IPS-18a (cell line): ENCODE measurements at regions not wholly inside any gene's neighbourhood (a gene's known extent, or its start where the extent isn't known, plus 50 kb on each side); places are given as distances from the start of the nearest gene placed in this dataset.

Experiments
- H3K27ac ChIP-seq: one replicate; pipeline ENCODE4 v1.5.1; 2013; ENCODE audit warnings: low read length
- H3K27me3 ChIP-seq: one replicate; pipeline ENCODE4 v1.6.1; 2013; ENCODE audit warnings: mild to moderate bottlenecking, low read length; ENCODE audit not compliant: control insufficient read depth, insufficient read depth
- H3K36me3 ChIP-seq: one replicate; pipeline ENCODE4 v1.6.1; 2013; ENCODE audit warnings: low read depth, low read length; ENCODE audit not compliant: control insufficient read depth
- H3K4me1 ChIP-seq: one replicate; pipeline ENCODE4 v1.6.1; 2013; ENCODE audit warnings: low read depth, low read length; ENCODE audit not compliant: control insufficient read depth
- H3K4me3 ChIP-seq: one replicate; pipeline ENCODE4 v1.5.1; 2013; ENCODE audit warnings: low read length
- H3K9ac ChIP-seq: one replicate; pipeline ENCODE4 v1.6.1; 2013; ENCODE audit warnings: mild to moderate bottlenecking, low read length, moderate library complexity
- H3K9me3 ChIP-seq: one replicate; pipeline ENCODE4 v1.6.1; 2013; ENCODE audit warnings: low read depth, low read length; ENCODE audit not compliant: control insufficient read depth

DNA sequence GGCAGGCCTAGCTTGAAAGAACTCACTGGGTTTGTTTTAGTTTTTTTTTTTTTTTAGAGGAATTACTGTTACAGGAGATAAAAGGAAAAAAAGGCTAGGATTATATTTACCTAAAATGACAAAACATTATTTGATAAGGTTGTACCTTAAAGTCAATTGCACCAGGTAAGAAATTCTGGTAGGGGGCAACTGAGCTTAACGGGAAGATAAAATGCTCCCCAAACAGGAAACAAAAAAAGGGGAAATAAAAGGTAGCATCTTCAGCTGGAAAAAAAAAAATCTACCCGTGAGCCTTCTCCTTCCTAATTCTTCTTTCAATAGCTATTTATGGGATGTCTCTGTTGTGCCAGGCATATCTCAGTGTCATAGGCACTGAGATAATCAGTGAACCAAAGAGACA lies 164.5 kb downstream of the PIK3R1 start:
- Histone ChIP-seq H3K9me3 (no peaks in the 10 kb centered on the region), H3K9ac (no peak overlapping the region), H3K4me3 (no peak overlapping the region), H3K27ac (no peak overlapping the region), H3K27me3 (no peaks in the 10 kb centered on the region), H3K4me1 (no peaks in the 10 kb centered on the region), H3K36me3 (no peaks in the 10 kb centered on the region)

DNA sequence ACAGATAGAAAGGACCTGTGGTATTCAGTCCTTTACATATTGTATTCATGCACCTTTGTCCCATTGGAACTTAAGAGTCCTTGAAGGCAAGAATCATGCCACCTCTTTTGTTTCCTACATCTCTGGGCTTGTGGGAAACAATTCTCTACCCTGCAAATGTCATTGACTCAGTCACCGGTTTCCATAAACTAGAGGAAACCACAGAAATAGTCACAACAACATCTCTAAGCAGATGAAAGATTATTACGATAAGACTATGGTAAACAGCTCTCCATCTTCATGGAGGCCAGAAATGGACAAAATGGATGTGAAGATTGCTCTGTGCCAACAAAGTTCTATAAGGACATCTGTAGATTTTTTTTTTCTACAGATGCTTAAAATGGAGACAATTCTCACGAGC lies 165.5 kb downstream of the PIK3R1 start:
- H3K36me3 ChIP-seq = no peaks in the 10 kb centered on the region
- H3K27me3 ChIP-seq = no peaks in the 10 kb centered on the region
- no peak overlapping the region for H3K4me3 ChIP-seq
- H3K27ac ChIP-seq = no peak overlapping the region
- H3K4me1 ChIP-seq = no peaks in the 10 kb centered on the region
- H3K9me3 ChIP-seq = no peaks in the 10 kb centered on the region
- no peak overlapping the region for H3K9ac ChIP-seq

DNA sequence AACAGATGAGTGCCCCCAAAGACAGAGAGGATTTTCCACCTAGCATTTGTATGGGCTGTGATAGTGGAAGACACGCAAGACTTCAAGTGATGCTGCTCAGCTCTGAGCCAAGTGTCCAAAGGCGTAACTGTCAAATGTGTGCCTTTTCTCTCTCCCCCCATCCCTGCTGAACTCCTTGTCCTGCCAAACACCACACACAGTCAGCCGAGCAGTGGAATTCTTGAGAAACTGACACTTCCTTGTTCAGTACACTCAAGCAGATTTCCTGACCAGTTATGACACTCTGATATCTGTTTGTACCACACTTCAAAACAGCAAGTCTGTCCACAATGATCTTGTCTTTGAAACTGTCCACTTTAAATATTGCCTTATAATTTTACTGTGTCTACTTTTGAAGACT lies 166.4 kb downstream of the PIK3R1 start:
- Histone ChIP-seq H3K9me3 (no peaks in the 10 kb centered on the region), H3K36me3 (no peaks in the 10 kb centered on the region), H3K4me3 (no peak overlapping the region), H3K27me3 (no peaks in the 10 kb centered on the region), H3K4me1 (no peaks in the 10 kb centered on the region), H3K27ac (no peak overlapping the region), H3K9ac (no peak overlapping the region)

DNA sequence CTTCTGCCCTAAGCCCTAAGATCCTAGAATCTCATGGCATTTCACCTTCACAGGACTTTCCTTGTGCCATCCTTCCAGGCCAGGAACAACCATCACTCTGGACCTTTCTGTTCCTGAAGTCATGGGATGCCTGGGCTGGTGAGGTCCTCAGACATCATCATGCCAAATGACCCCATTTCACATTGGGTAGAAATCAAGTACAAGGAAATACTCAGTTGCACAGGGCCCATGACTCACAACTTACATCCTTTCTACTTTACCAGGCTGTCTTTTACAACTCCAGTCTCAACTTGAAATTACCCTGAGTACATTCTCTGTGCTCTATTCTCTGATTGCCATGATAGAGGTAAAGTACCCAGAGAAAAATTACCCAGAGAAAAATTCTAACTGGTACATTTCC lies 167.1 kb downstream of the PIK3R1 start:
- Histone ChIP-seq H3K4me1 (no peaks in the 10 kb centered on the region), H3K27me3 (no peaks in the 10 kb centered on the region), H3K4me3 (no peak overlapping the region), H3K36me3 (no peaks in the 10 kb centered on the region), H3K27ac (no peak overlapping the region), H3K9ac (no peak overlapping the region), H3K9me3 (no peaks in the 10 kb centered on the region)

DNA sequence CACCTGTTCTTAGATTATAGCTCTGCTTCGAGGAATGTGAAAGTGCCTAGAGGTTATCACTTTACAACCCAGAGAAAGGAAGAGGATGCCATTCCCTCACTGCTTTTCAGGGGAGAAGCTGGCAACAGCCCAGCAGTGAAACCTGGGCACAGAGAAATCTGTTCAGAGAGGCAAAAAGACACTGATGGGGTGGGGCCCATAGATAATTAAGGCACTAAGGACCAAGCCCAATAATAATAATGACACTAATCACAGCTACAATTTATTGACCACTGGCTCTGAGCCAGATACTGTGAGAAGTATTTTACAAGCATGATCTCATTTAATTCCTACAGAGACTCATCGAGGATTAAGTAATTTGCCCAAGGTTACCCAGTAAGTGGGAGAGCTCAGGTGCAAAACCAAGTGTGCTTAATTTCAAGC lies 168.3 kb downstream of the PIK3R1 start:
- H3K27ac ChIP-seq = no peak overlapping the region
- no peak overlapping the region for H3K4me3 ChIP-seq
- H3K27me3 ChIP-seq = no peaks in the 10 kb centered on the region
- no peaks in the 10 kb centered on the region for H3K9me3 ChIP-seq
- H3K9ac ChIP-seq = no peak overlapping the region
- no peaks in the 10 kb centered on the region for H3K36me3 ChIP-seq
- H3K4me1 ChIP-seq = no peaks in the 10 kb centered on the region

DNA sequence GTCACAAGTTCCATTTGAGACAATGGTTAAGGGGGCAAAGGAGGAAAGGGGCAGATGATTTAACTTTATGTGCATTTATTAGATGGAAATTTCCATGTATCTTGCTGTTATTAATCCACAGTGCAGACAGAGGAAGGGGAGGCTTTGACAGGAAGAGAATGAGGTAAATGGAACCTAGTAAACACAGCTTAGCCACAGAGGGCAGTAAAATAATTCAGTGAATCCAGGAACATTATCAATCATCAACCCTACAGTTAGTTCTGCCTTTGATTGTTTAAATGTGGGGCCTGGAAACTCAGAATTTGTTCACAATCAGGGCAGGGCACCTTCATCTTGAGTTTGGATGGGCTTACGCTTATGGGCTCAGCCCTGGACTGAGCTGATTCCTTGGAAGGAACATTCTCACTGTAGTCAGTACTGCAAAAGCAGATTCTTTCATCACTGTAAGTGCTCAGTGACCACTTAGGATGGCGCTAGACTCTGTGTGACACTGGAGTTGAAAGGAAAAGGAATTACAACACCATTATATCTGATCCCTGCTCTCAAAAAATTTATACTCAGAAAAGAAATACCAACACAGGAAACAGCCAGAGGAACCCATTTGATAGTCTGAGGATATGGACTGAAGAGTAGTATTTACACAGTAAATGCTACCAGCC lies 169.5 kb downstream of the PIK3R1 start:
- no peaks in the 10 kb centered on the region for H3K27me3 ChIP-seq
- no peaks in the 10 kb centered on the region for H3K36me3 ChIP-seq
- H3K9me3 ChIP-seq = no peaks in the 10 kb centered on the region
- no peak overlapping the region for H3K4me3 ChIP-seq
- no peak overlapping the region for H3K27ac ChIP-seq
- no peak overlapping the region for H3K9ac ChIP-seq
- H3K4me1 ChIP-seq = no peaks in the 10 kb centered on the region

DNA sequence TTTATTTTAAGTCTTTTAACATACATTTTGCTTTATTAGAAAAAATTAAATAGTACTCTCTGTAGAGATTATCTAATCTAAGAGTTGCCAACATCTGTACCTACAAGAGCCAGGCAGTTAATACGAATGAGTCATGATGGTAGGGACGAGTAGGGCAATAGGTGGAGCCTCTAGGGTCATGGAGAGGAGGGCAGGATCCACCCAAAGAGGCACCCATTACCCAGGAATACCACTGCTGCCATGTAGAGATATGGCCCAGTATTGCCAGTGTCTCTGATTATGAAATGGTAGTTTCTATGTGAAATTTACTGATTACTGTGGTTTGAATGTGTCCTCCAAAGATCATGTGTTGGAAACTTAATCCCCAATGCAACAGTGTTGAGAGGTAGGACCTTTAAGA lies 170.4 kb downstream of the PIK3R1 start:
- H3K27ac ChIP-seq = no peak overlapping the region
- H3K9ac ChIP-seq = no peak overlapping the region
- H3K4me1 ChIP-seq = no peaks in the 10 kb centered on the region
- H3K36me3 ChIP-seq = no peaks in the 10 kb centered on the region
- H3K27me3 ChIP-seq = no peaks in the 10 kb centered on the region
- no peaks in the 10 kb centered on the region for H3K9me3 ChIP-seq
- H3K4me3 ChIP-seq = no peak overlapping the region

DNA sequence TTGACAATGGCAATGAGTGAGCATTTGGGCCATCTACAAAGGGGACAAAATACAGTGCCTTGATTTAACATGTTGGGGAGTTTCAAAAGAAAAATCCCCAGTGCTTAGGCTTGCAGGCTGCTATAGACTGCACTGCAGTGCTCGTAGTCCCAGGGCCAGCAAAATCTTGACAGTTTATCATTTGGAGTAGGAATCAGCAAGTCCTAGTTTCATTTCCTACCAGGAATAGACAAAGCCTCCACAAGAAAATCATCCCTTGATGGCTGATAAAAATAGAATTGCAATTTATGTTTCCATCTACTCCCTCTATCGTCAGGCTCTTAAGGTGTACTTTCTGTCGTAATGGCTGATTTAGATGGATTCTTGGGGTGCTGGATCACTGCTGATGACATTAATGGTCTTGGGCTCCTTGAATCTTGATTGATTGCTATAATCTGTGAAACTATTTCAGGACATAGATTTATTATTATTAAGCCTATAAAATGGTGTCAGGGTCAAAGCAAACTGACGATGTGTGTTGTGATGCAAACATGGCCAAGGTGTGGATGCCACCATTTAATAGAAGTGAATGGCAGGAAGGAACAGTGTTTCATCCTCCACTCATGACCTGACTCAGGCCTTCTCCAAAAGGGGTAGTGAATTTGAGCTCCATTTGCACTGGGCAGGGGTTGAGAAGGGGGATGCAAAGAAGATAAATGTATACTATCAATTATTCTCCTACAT lies 171.7 kb downstream of the PIK3R1 start:
- no peak overlapping the region for H3K27ac ChIP-seq
- H3K36me3 ChIP-seq = no peaks in the 10 kb centered on the region
- H3K9ac ChIP-seq = no peak overlapping the region
- H3K27me3 ChIP-seq = no peaks in the 10 kb centered on the region
- H3K4me1 ChIP-seq = no peaks in the 10 kb centered on the region
- no peaks in the 10 kb centered on the region for H3K9me3 ChIP-seq
- H3K4me3 ChIP-seq = no peak overlapping the region

DNA sequence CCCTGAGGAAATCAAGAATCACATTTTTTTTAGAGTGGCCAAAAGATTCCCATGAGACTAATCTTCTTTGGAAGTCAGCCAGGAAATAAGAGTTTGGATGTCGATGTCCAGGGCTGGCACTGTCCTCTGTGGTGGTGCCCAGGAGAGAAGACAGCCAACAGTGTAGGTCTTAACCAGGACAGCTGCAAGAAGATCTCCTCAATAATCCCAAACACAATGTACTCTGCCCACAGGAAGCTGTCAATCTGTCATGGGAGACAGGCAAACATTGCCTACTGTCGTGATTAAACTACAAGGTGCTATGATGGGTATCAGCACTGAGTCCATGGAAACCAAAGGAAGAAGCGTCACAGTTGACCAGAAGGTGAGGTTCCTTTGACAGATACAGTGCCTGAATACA lies 174.1 kb downstream of the PIK3R1 start:
- H3K36me3 ChIP-seq = no peaks in the 10 kb centered on the region
- no peak overlapping the region for H3K4me3 ChIP-seq
- no peak overlapping the region for H3K27ac ChIP-seq
- H3K4me1 ChIP-seq = no peaks in the 10 kb centered on the region
- no peak overlapping the region for H3K9ac ChIP-seq
- H3K9me3 ChIP-seq = no peaks in the 10 kb centered on the region
- no peaks in the 10 kb centered on the region for H3K27me3 ChIP-seq

DNA sequence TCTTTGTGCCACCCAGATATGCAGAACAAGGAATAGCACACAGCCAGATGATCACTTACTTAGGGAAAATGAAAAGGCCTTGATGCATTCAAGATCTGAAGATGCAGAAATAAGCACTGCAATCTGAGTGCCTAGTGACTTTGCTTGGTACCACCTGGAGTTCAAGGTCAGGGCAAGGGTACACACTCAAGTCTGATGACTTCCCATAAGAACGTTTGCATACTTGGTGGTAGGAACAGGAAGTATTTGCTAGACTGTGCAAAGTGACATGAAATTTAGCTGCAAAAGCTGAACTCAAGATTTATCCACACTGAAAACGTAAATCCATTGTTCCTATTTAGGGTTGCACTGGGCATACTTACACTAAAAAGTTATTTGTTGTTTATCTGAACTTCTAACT lies 177.1 kb downstream of the PIK3R1 start:
- Histone ChIP-seq H3K9ac (no peak overlapping the region), H3K4me3 (no peak overlapping the region), H3K4me1 (no peaks in the 10 kb centered on the region), H3K36me3 (no peaks in the 10 kb centered on the region), H3K27me3 (no peaks in the 10 kb centered on the region), H3K9me3 (no peaks in the 10 kb centered on the region), H3K27ac (no peak overlapping the region)

DNA sequence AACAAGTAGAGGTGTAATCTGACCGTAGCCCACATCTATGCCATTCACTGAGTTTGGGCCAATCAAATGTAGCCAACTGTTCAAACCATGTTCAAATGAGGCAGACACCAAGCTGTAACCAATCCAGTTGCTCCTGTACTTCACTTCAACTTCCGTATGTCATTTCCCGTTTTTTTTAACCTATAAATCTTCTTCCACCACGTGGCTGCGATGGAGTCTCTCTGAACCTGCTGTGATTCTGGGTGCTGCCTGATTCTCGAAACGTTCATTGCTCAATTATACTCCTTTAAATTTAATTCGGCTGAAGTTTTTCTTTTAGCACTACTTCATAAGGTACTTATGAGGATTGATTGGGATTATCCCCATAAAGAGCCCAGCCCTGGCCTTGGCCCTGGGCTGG lies 179.7 kb downstream of the PIK3R1 start:
- H3K9me3 ChIP-seq = no peaks in the 10 kb centered on the region
- H3K4me3 ChIP-seq = no peak overlapping the region
- no peaks in the 10 kb centered on the region for H3K27me3 ChIP-seq
- no peak overlapping the region for H3K27ac ChIP-seq
- no peaks in the 10 kb centered on the region for H3K4me1 ChIP-seq
- H3K9ac ChIP-seq = no peak overlapping the region
- H3K36me3 ChIP-seq = no peaks in the 10 kb centered on the region

DNA sequence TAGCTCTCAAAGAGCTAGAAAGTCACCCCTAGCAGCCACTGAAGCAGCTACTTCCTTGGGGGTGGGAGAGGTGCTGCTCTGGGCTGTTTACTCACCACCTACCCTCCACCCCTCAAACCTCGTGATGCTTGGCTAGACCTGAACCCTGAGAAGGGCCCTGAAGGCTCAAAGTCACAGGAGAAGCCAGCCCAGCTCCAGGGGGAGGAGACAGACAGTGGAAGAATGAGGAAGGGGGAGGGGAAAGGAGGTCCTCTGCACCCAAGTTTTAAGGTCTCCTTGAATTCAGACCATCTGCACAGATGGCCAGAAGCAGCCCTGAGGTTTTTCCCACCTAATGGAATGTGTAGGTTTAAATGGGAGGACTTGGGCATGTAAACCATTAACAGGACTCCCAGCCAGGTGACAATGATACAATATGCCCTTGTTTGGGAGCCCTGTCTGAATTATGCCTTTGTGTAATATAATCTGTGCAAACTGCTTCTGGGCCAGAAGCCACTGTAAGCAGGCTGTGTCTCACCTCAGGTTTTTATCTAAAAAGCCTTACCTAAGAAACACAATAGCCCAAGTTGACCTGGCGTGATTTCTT lies 180.5 kb downstream of the PIK3R1 start:
- H3K4me1 ChIP-seq = no peaks in the 10 kb centered on the region
- H3K36me3 ChIP-seq = no peaks in the 10 kb centered on the region
- H3K9ac ChIP-seq = no peak overlapping the region
- H3K9me3 ChIP-seq = no peaks in the 10 kb centered on the region
- H3K4me3 ChIP-seq = no peak overlapping the region
- no peaks in the 10 kb centered on the region for H3K27me3 ChIP-seq
- H3K27ac ChIP-seq = no peak overlapping the region
